Activated T-cell treated with anti-CD3 and anti-CD28 coated beads, Interleukin-2, amount 50 U/mL, for 72 hours (primary cell): ENCODE measurements at regions not wholly inside any gene's neighbourhood (a gene's known extent, or its start where the extent isn't known, plus 50 kb on each side); places are given as distances from the start of the nearest gene placed in this dataset.
"Not testable (repeated sequence)": the region's sequence is repeated elsewhere in the genome, so short reads cannot be mapped to it uniquely, and the experiment has no call there.

Experiments
- ATAC-seq, 2 donors: fragments of 150-1000 bp; cut with Tn5 transposase; replicated peaks in 1 of 2; 2 replicates each; pipeline ENCODE4 v1.10.0; 2021; ENCODE audit warnings: moderate library complexity in 2 of 2, mild to moderate bottlenecking in 1 of 2
- DNase-seq, 2 donors: peaks; one replicate each; pipeline ENCODE4 v3.0.0; 2021 to 2022; ENCODE audit warnings: mixed read lengths in 1 of 2
- H3K27ac Mint-ChIP-seq: one replicate; pipeline ENCODE4 v1.8.0; 2022; ENCODE audit warnings: mild to moderate bottlenecking, moderate library complexity, mixed read lengths
- H3K27me3 Mint-ChIP-seq: one replicate; pipeline ENCODE4 v1.8.0; 2022; ENCODE audit warnings: low read depth, mixed read lengths
- H3K36me3 Mint-ChIP-seq, 2 donors: one replicate each; pipeline ENCODE4 v1.8.0; 2022; ENCODE audit warnings: mixed read lengths in 2 of 2, mild to moderate bottlenecking in 1 of 2; ENCODE audit not compliant: insufficient read depth in 2 of 2
- H3K4me1 Mint-ChIP-seq: one replicate; pipeline ENCODE4 v1.8.0; 2022; ENCODE audit warnings: low read depth, mixed read lengths
- H3K4me3 Mint-ChIP-seq, 2 donors: one replicate each; pipeline ENCODE4 v1.8.0; 2022; ENCODE audit warnings: mild to moderate bottlenecking in 2 of 2, mixed read lengths in 2 of 2, moderate library complexity in 2 of 2
- H3K9me3 Mint-ChIP-seq, 2 donors: one replicate each; pipeline ENCODE4 v1.8.0; 2022; ENCODE audit warnings: mixed read lengths in 2 of 2

- peaks cover 0 to 3% of the 10 kb centered on the region in 2 donors for H3K36me3 Mint-ChIP-seq
- no peaks in the 10 kb centered on the region for H3K27me3 Mint-ChIP-seq
- no peak for DNase-seq
- H3K4me3 Mint-ChIP-seq, result no peak overlapping the region
- no peak for ATAC-seq
- no peaks in the 10 kb centered on the region for H3K4me1 Mint-ChIP-seq
- H3K9me3 Mint-ChIP-seq, result peaks cover 7 to 11% of the 10 kb centered on the region in 2 donors
- no peak overlapping the region for H3K27ac Mint-ChIP-seq
Observed at GRCh38 chr4:159684061-159684460, 581.2 kb downstream of the RAPGEF2 start.

DNA sequence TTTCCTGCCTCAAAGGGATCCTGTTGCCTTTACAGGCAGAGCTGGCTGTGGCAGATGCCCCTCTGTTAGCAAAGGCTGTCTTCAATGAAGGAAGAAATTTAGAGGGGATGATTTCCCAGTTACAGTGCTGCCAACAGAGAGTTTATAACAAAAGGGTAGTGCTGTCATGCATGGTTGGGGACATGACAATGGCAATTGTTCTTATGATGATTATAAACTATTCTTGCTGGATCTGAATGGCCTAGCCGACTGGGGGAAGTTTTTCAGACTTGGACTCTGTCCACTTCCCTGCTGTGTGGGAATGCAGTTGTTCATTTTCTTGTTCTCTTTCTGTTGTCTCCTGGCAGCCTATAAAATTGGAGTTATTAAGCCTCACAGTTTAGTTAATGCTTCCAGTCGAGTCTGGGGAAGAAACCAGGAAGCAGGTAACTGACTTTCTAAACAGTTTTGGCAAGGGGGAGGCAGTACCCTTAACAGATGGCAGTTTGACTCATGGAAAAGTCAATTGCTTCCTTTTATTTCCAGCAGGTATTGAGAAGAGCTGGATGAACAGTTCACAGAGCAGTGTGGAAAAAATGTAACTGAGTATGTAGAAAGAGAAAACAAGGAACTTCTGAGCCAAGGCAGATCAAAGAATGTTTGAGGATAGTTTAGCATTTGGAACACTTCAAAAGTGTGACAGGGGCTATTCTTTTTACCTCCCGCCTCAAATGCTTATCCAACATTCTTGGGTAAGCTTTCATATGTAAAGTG, 582.6 kb downstream of the RAPGEF2 start:
- no peak overlapping the region for H3K4me3 Mint-ChIP-seq

DNA sequence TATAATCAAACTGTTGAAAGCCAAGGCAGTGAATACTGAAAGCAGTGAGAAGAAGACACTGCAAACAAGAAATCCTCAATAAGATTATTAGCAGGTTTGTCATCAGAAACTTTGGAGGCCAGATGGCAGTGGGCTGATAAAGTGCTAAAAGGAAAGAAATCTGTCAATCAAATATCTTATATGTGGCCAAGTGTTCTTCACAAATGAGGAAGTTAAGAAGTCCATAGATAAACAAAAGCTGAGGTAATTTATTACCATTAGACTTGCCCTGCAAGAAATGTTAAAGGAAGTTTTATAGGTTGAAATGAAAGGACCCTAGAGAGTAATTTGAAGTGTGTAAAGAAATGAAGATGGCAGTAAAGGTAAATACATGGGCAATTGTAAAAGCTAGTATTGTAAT, 586.6 kb downstream of the RAPGEF2 start:
- Mint-ChIP-seq H3K4me1 (no peaks in the 10 kb centered on the region), H3K4me3 (no peak overlapping the region), H3K9me3 (peaks cover 10 to 16% of the 10 kb centered on the region in 2 donors), H3K27ac (no peak overlapping the region), H3K36me3 (peaks cover 0 to 3% of the 10 kb centered on the region in 2 donors), H3K27me3 (no peaks in the 10 kb centered on the region)
- ATAC-seq (no peak), DNase-seq (no peak)

More for the DNA sequence above, 582.6 kb downstream of the RAPGEF2 start:
- Mint-ChIP-seq H3K27me3 (no peaks in the 10 kb centered on the region), H3K9me3 (peaks cover 8 to 9% of the 10 kb centered on the region in 2 donors), H3K27ac (no peak overlapping the region), H3K36me3 (peaks cover 0 to 3% of the 10 kb centered on the region in 2 donors), H3K4me1 (no peaks in the 10 kb centered on the region)
- ATAC-seq, result no peak
- DNase-seq, result no peak

DNA sequence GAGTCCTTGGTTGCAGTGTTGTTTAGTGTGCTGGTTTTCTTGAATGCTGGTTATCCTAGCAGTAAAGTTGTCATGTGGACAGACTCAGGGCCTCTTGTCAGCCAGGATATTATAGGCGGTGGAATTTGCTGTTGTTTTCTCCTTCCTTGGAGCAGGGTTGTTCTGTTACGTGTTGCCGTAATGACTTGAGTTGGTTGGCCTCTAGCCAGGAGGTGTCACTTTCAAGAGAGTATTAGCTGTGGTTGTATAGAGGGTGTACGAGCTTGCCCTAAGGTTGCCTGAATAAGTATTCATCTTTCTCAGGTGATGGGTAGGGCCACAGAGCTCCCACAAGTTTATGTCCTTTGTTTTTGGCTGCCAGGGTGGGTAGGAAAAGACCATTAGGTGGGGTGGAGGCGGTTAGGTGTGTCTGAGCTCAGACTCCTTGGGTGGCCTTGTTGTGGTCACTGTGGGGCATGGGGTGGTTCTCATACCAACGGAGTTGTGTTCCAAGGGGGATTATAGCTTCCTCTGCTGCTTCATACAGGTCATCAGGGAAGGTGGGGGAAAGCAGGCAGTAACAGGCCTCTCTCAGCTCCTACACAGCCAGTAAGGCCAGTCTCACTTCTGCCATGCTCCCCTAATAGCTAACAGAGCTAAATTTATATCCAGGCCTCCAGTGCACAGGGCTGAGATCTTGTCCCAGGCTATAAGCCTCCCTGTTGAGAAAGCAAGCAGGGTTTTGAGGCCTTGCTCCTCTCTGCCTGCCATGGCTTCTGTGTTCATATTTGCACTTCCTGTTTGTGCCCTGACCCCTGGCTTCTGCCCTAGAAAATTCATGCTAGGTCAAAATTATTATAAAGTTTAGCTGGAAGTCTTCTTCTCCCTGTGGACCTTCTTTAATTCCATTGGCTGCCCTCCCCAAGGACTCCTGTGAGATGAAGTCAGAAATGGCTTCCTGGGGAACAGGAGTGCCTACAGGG, 594.7 kb downstream of the RAPGEF2 start:
- Mint-ChIP-seq H3K36me3 (no peaks in the 10 kb centered on the region), H3K27me3 (no peaks in the 10 kb centered on the region), H3K27ac (no peak overlapping the region), H3K9me3 (peaks cover 14 to 17% of the 10 kb centered on the region in 2 donors), H3K4me1 (no peaks in the 10 kb centered on the region), H3K4me3 (no peak overlapping the region)
- ATAC-seq (no peak), DNase-seq (no peak)

- no peaks in the 10 kb centered on the region for H3K36me3 Mint-ChIP-seq
- no peak for ATAC-seq
- H3K9me3 Mint-ChIP-seq, result peaks cover 12 to 13% of the 10 kb centered on the region in 2 donors
- H3K4me1 Mint-ChIP-seq, result no peaks in the 10 kb centered on the region
- H3K4me3 Mint-ChIP-seq, result no peak overlapping the region
- no peak for DNase-seq
- no peaks in the 10 kb centered on the region for H3K27me3 Mint-ChIP-seq
- no peak overlapping the region for H3K27ac Mint-ChIP-seq
Observed at GRCh38 chr4:159698336-159698735, 595.5 kb downstream of the RAPGEF2 start.

DNA sequence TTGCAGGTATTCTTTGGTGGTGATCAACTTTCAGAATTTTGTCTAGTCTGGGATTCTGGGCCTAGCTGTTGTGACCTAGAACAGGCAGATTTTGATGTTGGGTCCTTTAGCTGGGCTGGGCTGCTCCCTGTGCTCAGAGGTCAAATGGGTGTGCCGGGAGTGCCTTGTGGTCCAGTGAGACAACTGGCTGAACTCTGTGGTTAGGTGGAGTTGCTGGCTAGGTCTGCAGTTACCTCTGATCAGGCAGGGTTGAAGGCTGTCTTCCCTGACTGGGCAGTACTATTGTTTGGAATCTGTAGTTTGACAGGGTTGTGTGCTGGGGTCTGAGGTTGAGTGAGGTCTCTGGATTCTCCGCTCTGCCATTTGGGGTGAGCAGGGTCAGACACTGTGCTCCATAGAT, 599.3 kb downstream of the RAPGEF2 start:
- Mint-ChIP-seq H3K4me3 (no peak overlapping the region), H3K4me1 (no peaks in the 10 kb centered on the region), H3K36me3 (no peaks in the 10 kb centered on the region), H3K27me3 (no peaks in the 10 kb centered on the region), H3K9me3 (peaks cover 5% of the 10 kb centered on the region in 2 donors), H3K27ac (no peak overlapping the region)
- no peak for DNase-seq
- ATAC-seq, result no peak

DNA sequence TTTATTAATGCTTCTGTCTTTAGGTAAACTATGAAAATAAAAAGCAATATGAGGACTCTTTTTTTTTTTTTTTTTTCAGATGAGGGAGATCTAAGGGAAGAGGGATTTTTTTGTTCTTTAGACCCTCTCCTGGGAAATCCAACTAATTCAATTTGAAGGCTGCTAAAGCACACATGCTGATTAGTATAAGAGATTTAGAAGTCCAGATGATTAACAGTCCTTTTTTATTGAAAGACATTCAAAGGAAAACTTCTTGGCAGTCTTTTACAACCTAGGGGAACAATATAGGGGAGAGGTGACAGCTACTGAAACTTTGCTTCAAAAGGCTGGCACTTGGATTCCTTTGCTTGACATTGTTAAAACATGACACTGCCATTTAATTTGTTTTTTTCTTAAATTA, 602.5 kb downstream of the RAPGEF2 start:
- DNase-seq (no peak), ATAC-seq (no peak)
- H3K27me3 Mint-ChIP-seq, result no peaks in the 10 kb centered on the region
- H3K9me3 Mint-ChIP-seq, result peaks cover 8 to 11% of the 10 kb centered on the region in 2 donors
- H3K4me3 Mint-ChIP-seq, result no peak overlapping the region
- H3K27ac Mint-ChIP-seq, result no peak overlapping the region
- no peaks in the 10 kb centered on the region for H3K36me3 Mint-ChIP-seq
- H3K4me1 Mint-ChIP-seq, result no peaks in the 10 kb centered on the region

- DNase-seq (no peak), ATAC-seq (no peak)
- Mint-ChIP-seq H3K27me3 (no peaks in the 10 kb centered on the region), H3K27ac (no peak overlapping the region), H3K4me1 (no peaks in the 10 kb centered on the region), H3K9me3 (peaks cover 4 to 7% of the 10 kb centered on the region in 2 donors), H3K36me3 (no peaks in the 10 kb centered on the region), H3K4me3 (no peak overlapping the region)
Observed at GRCh38 chr4:159706704-159707103, 603.8 kb downstream of the RAPGEF2 start.

DNA sequence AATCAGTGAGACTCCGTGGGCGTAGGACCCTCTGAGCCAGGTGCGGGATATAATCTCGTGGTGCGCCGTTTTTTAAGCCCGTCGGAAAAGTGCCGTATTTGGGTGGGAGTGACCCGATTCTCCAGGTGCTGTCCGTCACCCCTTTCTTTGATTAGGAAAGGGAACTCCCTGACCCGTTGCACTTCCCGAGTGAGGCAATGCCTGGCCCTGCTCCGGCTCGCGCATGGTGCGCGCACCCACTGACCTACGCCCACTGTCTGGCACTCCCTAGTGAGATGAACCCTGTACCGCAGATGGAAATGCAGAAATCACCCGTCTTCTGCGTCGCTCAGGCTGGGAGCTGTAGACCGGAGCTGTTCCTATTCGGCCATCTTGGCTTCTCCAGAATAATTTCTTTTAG, 612.3 kb downstream of the RAPGEF2 start:
- not testable (repeated sequence) for DNase-seq, H3K4me1 Mint-ChIP-seq, H3K36me3 Mint-ChIP-seq, H3K9me3 Mint-ChIP-seq, H3K4me3 Mint-ChIP-seq, ATAC-seq, H3K27me3 Mint-ChIP-seq, H3K27ac Mint-ChIP-seq

GRCh38 chr4:159719531-159719930, 616.7 kb downstream of the RAPGEF2 start:
- no peaks in the 10 kb centered on the region for H3K4me1 Mint-ChIP-seq
- no peaks in the 10 kb centered on the region for H3K27me3 Mint-ChIP-seq
- H3K36me3 Mint-ChIP-seq, result no peaks in the 10 kb centered on the region
- no peak overlapping the region for H3K27ac Mint-ChIP-seq
- no peak for DNase-seq
- H3K4me3 Mint-ChIP-seq, result no peak overlapping the region
- no peak for ATAC-seq
- no peaks in the 10 kb centered on the region for H3K9me3 Mint-ChIP-seq

- no peaks in the 10 kb centered on the region for H3K4me1 Mint-ChIP-seq
- H3K4me3 Mint-ChIP-seq, result no peak overlapping the region
- H3K9me3 Mint-ChIP-seq, result no peaks in the 10 kb centered on the region
- ATAC-seq (no peak), DNase-seq (no peak)
- no peaks in the 10 kb centered on the region for H3K36me3 Mint-ChIP-seq
- no peak overlapping the region for H3K27ac Mint-ChIP-seq
- no peaks in the 10 kb centered on the region for H3K27me3 Mint-ChIP-seq
Observed at GRCh38 chr4:159722052-159722451, 619.2 kb downstream of the RAPGEF2 start.

GRCh38 chr4:159722918-159723317, 620.0 kb downstream of the RAPGEF2 start:
- Mint-ChIP-seq H3K4me3 (no peak overlapping the region), H3K27me3 (no peaks in the 10 kb centered on the region), H3K27ac (no peak overlapping the region), H3K36me3 (no peaks in the 10 kb centered on the region), H3K9me3 (no peaks in the 10 kb centered on the region), H3K4me1 (no peaks in the 10 kb centered on the region)
- ATAC-seq (no peak), DNase-seq (no peak)

DNA sequence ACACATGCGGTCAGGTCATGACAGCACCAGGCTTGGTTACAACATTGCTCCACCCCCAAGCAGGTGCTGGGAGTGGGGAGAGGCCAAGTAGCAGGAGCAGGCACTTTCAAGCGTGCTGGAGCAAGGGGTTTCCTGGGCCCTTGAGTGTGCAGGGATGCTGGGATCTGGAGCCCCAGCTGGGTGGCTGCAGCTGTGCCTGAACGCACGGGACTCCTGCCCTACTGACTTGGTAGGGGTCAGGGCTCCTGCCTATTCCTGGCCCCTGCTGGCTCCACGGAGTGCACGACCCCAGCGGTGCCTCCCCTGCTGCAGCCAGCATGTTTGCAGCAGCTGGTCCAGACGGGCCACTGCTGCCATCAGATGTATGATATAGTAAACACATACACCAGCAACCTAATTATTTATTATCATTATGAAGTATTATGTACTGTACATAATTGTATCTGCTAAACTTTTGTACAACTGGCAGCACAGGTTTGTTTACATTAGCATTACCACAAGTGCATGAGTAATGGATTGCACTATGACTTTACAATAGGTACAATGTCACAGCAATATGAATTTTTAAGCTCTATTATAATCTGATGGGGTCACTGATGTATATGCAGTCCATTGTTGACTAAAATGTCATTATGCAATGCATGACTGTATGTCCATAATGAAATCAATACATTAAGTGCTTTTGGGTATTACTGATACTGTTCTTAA, 620.6 kb downstream of the RAPGEF2 start:
- Mint-ChIP-seq H3K9me3 (no peaks in the 10 kb centered on the region), H3K27ac (no peak overlapping the region), H3K27me3 (no peaks in the 10 kb centered on the region), H3K4me1 (no peaks in the 10 kb centered on the region), H3K36me3 (no peaks in the 10 kb centered on the region), H3K4me3 (no peak overlapping the region)
- DNase-seq, result no peak
- no peak for ATAC-seq
